DND-41 (cell line): ENCODE measurements at regions not wholly inside any gene's neighbourhood (a gene's known extent, or its start where the extent isn't known, plus 50 kb on each side); places are given as distances from the start of the nearest gene placed in this dataset.
A peak's percentile ranks its signal among the peaks of the same experiment; 100 is the strongest.

Experiments
- ATAC-seq: fragments of 200-7000 bp; cut with Tn5 transposase; 3 replicates; pipeline ENCODE4 v1.9.1; 2021; ENCODE audit warnings: low read depth; ENCODE audit not compliant: insufficient read depth
- DNase-seq: peaks from one replicate; pipeline ENCODE4 v3.0.0-alpha.2; 2020
- H2AFZ ChIP-seq: 2 replicates; pipeline ENCODE4 v1.6.0; 2012; ENCODE audit warnings: low read depth, low read length
- H3K27ac ChIP-seq: 2 replicates; pipeline ENCODE4 v1.5.1; 2012; ENCODE audit warnings: low read length, inconsistent platforms
- H3K27me3 ChIP-seq: fragments of 200-600 bp; sonication (generic); 2 replicates; pipeline ENCODE4 v1.6.0; 2012; ENCODE audit warnings: low read length, mild to moderate bottlenecking, inconsistent platforms; ENCODE audit not compliant: insufficient read depth, poor library complexity
- H3K36me3 ChIP-seq: 2 replicates; pipeline ENCODE4 v1.5.1; 2012; ENCODE audit warnings: low read length, inconsistent platforms; ENCODE audit not compliant: insufficient read depth
- H3K4me1 ChIP-seq: 2 replicates; pipeline ENCODE4 v1.5.1; 2012; ENCODE audit warnings: mild to moderate bottlenecking, low read length; ENCODE audit not compliant: insufficient read depth
- H3K4me2 ChIP-seq: 2 replicates; pipeline ENCODE4 v1.6.0; 2012; ENCODE audit warnings: mild to moderate bottlenecking, moderate library complexity, low read length, inconsistent platforms; ENCODE audit not compliant: insufficient read depth
- H3K4me3 ChIP-seq, 2 experiments: fragments of 200-600 bp in 1 of 2; shearing (Covaris generic) in 1 of 2; 2 replicates each; pipeline ENCODE4 v1.5.1; 2012 to 2016; ENCODE audit warnings: inconsistent platforms in 2 of 2, low read length in 2 of 2, mild to moderate bottlenecking in 2 of 2, low read depth in 1 of 2, moderate library complexity in 1 of 2
- H3K79me2 ChIP-seq: 2 replicates; pipeline ENCODE4 v1.6.0; 2012; ENCODE audit warnings: low read length, inconsistent platforms; ENCODE audit not compliant: insufficient read depth
- H3K9ac ChIP-seq: 2 replicates; pipeline ENCODE4 v1.6.0; 2012; ENCODE audit warnings: low read depth, mild to moderate bottlenecking, inconsistent platforms, low read length, moderate library complexity
- H3K9me3 ChIP-seq: 2 replicates; pipeline ENCODE4 v1.5.1; 2012; ENCODE audit warnings: low read length, moderate library complexity, mild to moderate bottlenecking, inconsistent platforms; ENCODE audit not compliant: insufficient read depth, severe bottlenecking
- H4K20me1 ChIP-seq: 2 replicates; pipeline ENCODE4 v1.6.0; 2012; ENCODE audit warnings: low read length; ENCODE audit not compliant: insufficient read depth
- CTCF ChIP-seq: IDR thresholded peaks from 2 replicates; pipeline ENCODE4 v1.5.1; 2012; ENCODE audit warnings: borderline replicate concordance, low read length, moderate library complexity, mild to moderate bottlenecking; ENCODE audit not compliant: poor library complexity, severe bottlenecking; ENCODE audit errors: extremely low read depth
- EZH2 ChIP-seq: IDR thresholded peaks from 3 replicates; pipeline ENCODE4 v1.6.1; 2012; ENCODE audit warnings: borderline replicate concordance, low read depth, mild to moderate bottlenecking, moderate library complexity, low read length, inconsistent platforms; ENCODE audit not compliant: severe bottlenecking

- Histone ChIP-seq H3K27ac (peak overlapping the region; percentile 98), H3K4me1 (peaks cover 98% of the 10 kb centered on the region), H3K27me3 (no peaks in the 10 kb centered on the region), H3K4me3 (peak overlapping the region in 1 of 2 experiments; percentile 21; a peak in 1 of 4 replicates), H3K4me2 (peak overlapping the region; percentile 40), H3K9ac (peak overlapping the region; percentile 63), H3K9me3 (no peaks in the 10 kb centered on the region), H3K79me2 (no peaks in the 10 kb centered on the region), H4K20me1 (no peaks in the 10 kb centered on the region), H3K36me3 (no peaks in the 10 kb centered on the region), H2AFZ (peak overlapping the region; percentile 57)
- ATAC-seq (peak; percentile 47), DNase-seq (peak; percentile 51)
- TF ChIP-seq EZH2 (no peak), CTCF (no peak)
Measured at GRCh38 chr3:111311126-111311525, 230.9 kb upstream of the CD96 start.

GRCh38 chr3:111311709-111312235 lies 230.2 kb upstream of the CD96 start:
- Histone ChIP-seq H4K20me1 (no peaks in the 10 kb centered on the region), H3K4me2 (peak overlapping the region; percentile 40), H2AFZ (peak overlapping the region; percentile 57; the same call in 1 of the 2 replicates), H3K9ac (peak overlapping the region; percentile 63), H3K4me1 (peaks cover 98% of the 10 kb centered on the region), H3K79me2 (no peaks in the 10 kb centered on the region), H3K27me3 (no peaks in the 10 kb centered on the region), H3K9me3 (no peaks in the 10 kb centered on the region), H3K27ac (peak overlapping the region; percentile 98), H3K36me3 (no peaks in the 10 kb centered on the region), H3K4me3 (peak overlapping the region in 1 of 2 experiments; percentile 5; a peak in 1 of 4 replicates)
- DNase-seq (peak; percentile 69), ATAC-seq (peak; percentile 84)
- TF ChIP-seq CTCF, result no peak
- no peak for TF ChIP-seq EZH2

- H3K9ac ChIP-seq, result peak overlapping the region; percentile 63
- no peaks in the 10 kb centered on the region for H3K27me3 ChIP-seq
- ATAC-seq, result no peak
- no peak for DNase-seq
- peaks cover 97% of the 10 kb centered on the region for H3K4me1 ChIP-seq
- H3K9me3 ChIP-seq, result no peaks in the 10 kb centered on the region
- H2AFZ ChIP-seq, result peak overlapping the region; percentile 52
- peak overlapping the region; percentile 16; the same call in 1 of the 2 replicates for H3K4me2 ChIP-seq
- no peak for TF ChIP-seq EZH2
- no peak for TF ChIP-seq CTCF
- peak overlapping the region; percentile 98 for H3K27ac ChIP-seq
- H3K4me3 ChIP-seq, result no peak overlapping the region
- H3K36me3 ChIP-seq, result no peaks in the 10 kb centered on the region
- H4K20me1 ChIP-seq, result no peaks in the 10 kb centered on the region
- H3K79me2 ChIP-seq, result no peaks in the 10 kb centered on the region
Measured at GRCh38 chr3:111314181-111314873, 227.7 kb upstream of the CD96 start.
